DND-41 (cell line): ENCODE measurements at regions not wholly inside any gene's neighbourhood (a gene's known extent, or its start where the extent isn't known, plus 50 kb on each side); places are given as distances from the start of the nearest gene placed in this dataset.

Experiments
- ATAC-seq: fragments of 200-7000 bp; cut with Tn5 transposase; 3 replicates; pipeline ENCODE4 v1.9.1; 2021; ENCODE audit warnings: low read depth; ENCODE audit not compliant: insufficient read depth
- DNase-seq: peaks from one replicate; pipeline ENCODE4 v3.0.0-alpha.2; 2020
- H2AFZ ChIP-seq: 2 replicates; pipeline ENCODE4 v1.6.0; 2012; ENCODE audit warnings: low read depth, low read length
- H3K27ac ChIP-seq: 2 replicates; pipeline ENCODE4 v1.5.1; 2012; ENCODE audit warnings: low read length, inconsistent platforms
- H3K27me3 ChIP-seq: fragments of 200-600 bp; sonication (generic); 2 replicates; pipeline ENCODE4 v1.6.0; 2012; ENCODE audit warnings: low read length, mild to moderate bottlenecking, inconsistent platforms; ENCODE audit not compliant: insufficient read depth, poor library complexity
- H3K36me3 ChIP-seq: 2 replicates; pipeline ENCODE4 v1.5.1; 2012; ENCODE audit warnings: low read length, inconsistent platforms; ENCODE audit not compliant: insufficient read depth
- H3K4me1 ChIP-seq: 2 replicates; pipeline ENCODE4 v1.5.1; 2012; ENCODE audit warnings: mild to moderate bottlenecking, low read length; ENCODE audit not compliant: insufficient read depth
- H3K4me2 ChIP-seq: 2 replicates; pipeline ENCODE4 v1.6.0; 2012; ENCODE audit warnings: mild to moderate bottlenecking, moderate library complexity, low read length, inconsistent platforms; ENCODE audit not compliant: insufficient read depth
- H3K4me3 ChIP-seq, 2 experiments: fragments of 200-600 bp in 1 of 2; shearing (Covaris generic) in 1 of 2; 2 replicates each; pipeline ENCODE4 v1.5.1; 2012 to 2016; ENCODE audit warnings: inconsistent platforms in 2 of 2, low read length in 2 of 2, mild to moderate bottlenecking in 2 of 2, low read depth in 1 of 2, moderate library complexity in 1 of 2
- H3K79me2 ChIP-seq: 2 replicates; pipeline ENCODE4 v1.6.0; 2012; ENCODE audit warnings: low read length, inconsistent platforms; ENCODE audit not compliant: insufficient read depth
- H3K9ac ChIP-seq: 2 replicates; pipeline ENCODE4 v1.6.0; 2012; ENCODE audit warnings: low read depth, mild to moderate bottlenecking, inconsistent platforms, low read length, moderate library complexity
- H3K9me3 ChIP-seq: 2 replicates; pipeline ENCODE4 v1.5.1; 2012; ENCODE audit warnings: low read length, moderate library complexity, mild to moderate bottlenecking, inconsistent platforms; ENCODE audit not compliant: insufficient read depth, severe bottlenecking
- H4K20me1 ChIP-seq: 2 replicates; pipeline ENCODE4 v1.6.0; 2012; ENCODE audit warnings: low read length; ENCODE audit not compliant: insufficient read depth
- CTCF ChIP-seq: IDR thresholded peaks from 2 replicates; pipeline ENCODE4 v1.5.1; 2012; ENCODE audit warnings: borderline replicate concordance, low read length, moderate library complexity, mild to moderate bottlenecking; ENCODE audit not compliant: poor library complexity, severe bottlenecking; ENCODE audit errors: extremely low read depth
- EZH2 ChIP-seq: IDR thresholded peaks from 3 replicates; pipeline ENCODE4 v1.6.1; 2012; ENCODE audit warnings: borderline replicate concordance, low read depth, mild to moderate bottlenecking, moderate library complexity, low read length, inconsistent platforms; ENCODE audit not compliant: severe bottlenecking

GRCh38 chr17:77356109-77356689 is 215.4 kb downstream of the SEC14L1 start:
- H3K9me3 ChIP-seq, result no peaks in the 10 kb centered on the region
- H3K36me3 ChIP-seq, result no peaks in the 10 kb centered on the region
- TF ChIP-seq CTCF (no peak), EZH2 (no peak)
- H3K27ac ChIP-seq, result no peak overlapping the region; the same call in 1 of the 2 replicates
- H3K79me2 ChIP-seq, result no peaks in the 10 kb centered on the region
- no peak overlapping the region for H2AFZ ChIP-seq
- H3K4me3 ChIP-seq, result no peak overlapping the region
- no peak overlapping the region for H3K4me2 ChIP-seq
- peak; percentile 37; the same call in 1 of the 3 replicates for ATAC-seq
- H3K4me1 ChIP-seq, result 0 out of 2 replicates have a peak, but pooled peaks cover 1% of the 10 kb centered on the region
- H3K27me3 ChIP-seq, result no peaks in the 10 kb centered on the region
- no peak overlapping the region for H3K9ac ChIP-seq
- no peaks in the 10 kb centered on the region for H4K20me1 ChIP-seq
- no peak for DNase-seq

GRCh38 chr17:77356690-77357201 is 216.0 kb downstream of the SEC14L1 start:
- no peak overlapping the region for H3K4me2 ChIP-seq
- no peaks in the 10 kb centered on the region for H3K4me1 ChIP-seq
- TF ChIP-seq CTCF (no peak), EZH2 (no peak)
- H4K20me1 ChIP-seq, result no peaks in the 10 kb centered on the region
- no peaks in the 10 kb centered on the region for H3K79me2 ChIP-seq
- H3K9me3 ChIP-seq, result no peaks in the 10 kb centered on the region
- no peaks in the 10 kb centered on the region for H3K27me3 ChIP-seq
- ATAC-seq, result no peak
- H3K4me3 ChIP-seq, result no peak overlapping the region
- H3K9ac ChIP-seq, result no peak overlapping the region
- no peak overlapping the region for H3K27ac ChIP-seq
- H2AFZ ChIP-seq, result no peak overlapping the region
- H3K36me3 ChIP-seq, result no peaks in the 10 kb centered on the region
- DNase-seq, result no peak

GRCh38 chr17:77358801-77359200 is 218.0 kb downstream of the SEC14L1 start:
- ATAC-seq (no peak), DNase-seq (no peak)
- Histone ChIP-seq H3K9ac (no peak overlapping the region), H3K4me3 (no peak overlapping the region), H3K27ac (no peak overlapping the region), H2AFZ (no peak overlapping the region), H4K20me1 (no peaks in the 10 kb centered on the region), H3K36me3 (no peaks in the 10 kb centered on the region), H3K27me3 (no peaks in the 10 kb centered on the region), H3K9me3 (no peaks in the 10 kb centered on the region), H3K4me1 (no peaks in the 10 kb centered on the region), H3K4me2 (no peak overlapping the region), H3K79me2 (no peaks in the 10 kb centered on the region)
- TF ChIP-seq EZH2, result no peak
- TF ChIP-seq CTCF, result no peak
